NCI-H2107 treated with DMSO at 0.1 percent for 48 hours (cell line): ENCODE measurements at regions not wholly inside any gene's neighbourhood (a gene's known extent, or its start where the extent isn't known, plus 50 kb on each side); places are given as distances from the start of the nearest gene placed in this dataset.
"Not testable (repeated sequence)": the region's sequence is repeated elsewhere in the genome, so short reads cannot be mapped to it uniquely, and the experiment has no call there.

Experiments
- DNase-seq: peaks from one replicate; lab custom pipeline; 2025; ENCODE audit not compliant: unreplicated experiment; lab: John Stamatoyannopoulos, UW

- DNase-seq = no peak
These were observed 400.2 kb upstream of the MYT1L start for GRCh38 chr2:2731101-2731815.

GRCh38 chr2:2730301-2730833 is 399.3 kb upstream of the MYT1L start:
- no peak for DNase-seq

GRCh38 chr2:2729246-2729645 is 398.2 kb upstream of the MYT1L start:
- no peak for DNase-seq

- DNase-seq = no peak
These were observed 397.6 kb upstream of the MYT1L start for GRCh38 chr2:2728635-2729034.

GRCh38 chr2:2727876-2728511 is 396.9 kb upstream of the MYT1L start:
- DNase-seq = no peak

GRCh38 chr2:2726163-2726562 is 395.1 kb upstream of the MYT1L start:
- no peak for DNase-seq

GRCh38 chr2:2723064-2723463 is 392.0 kb upstream of the MYT1L start:
- DNase-seq = no peak

- DNase-seq = no peak
These were observed 390.3 kb upstream of the MYT1L start for GRCh38 chr2:2721296-2721835.

GRCh38 chr2:2720806-2721205 is 389.7 kb upstream of the MYT1L start:
- not testable (repeated sequence) for DNase-seq

GRCh38 chr2:2720351-2720750 is 389.3 kb upstream of the MYT1L start:
- DNase-seq = no peak

GRCh38 chr2:2719781-2720180 is 388.7 kb upstream of the MYT1L start:
- no peak for DNase-seq

GRCh38 chr2:2719015-2719414 is 387.9 kb upstream of the MYT1L start:
- no peak for DNase-seq

- DNase-seq = peak; percentile 75
These were observed 386.3 kb upstream of the MYT1L start for GRCh38 chr2:2717406-2717805.

GRCh38 chr2:2716771-2717170 is 385.7 kb upstream of the MYT1L start:
- no peak for DNase-seq

GRCh38 chr2:2715036-2715818 is 384.2 kb upstream of the MYT1L start:
- DNase-seq = no peak

GRCh38 chr2:2714408-2714807 is 383.3 kb upstream of the MYT1L start:
- no peak for DNase-seq

- no peak for DNase-seq
These were observed 378.3 kb upstream of the MYT1L start for GRCh38 chr2:2709431-2709770.

GRCh38 chr2:2708575-2709430 is 377.7 kb upstream of the MYT1L start:
- peak; percentile 37 for DNase-seq

GRCh38 chr2:2707206-2707991 is 376.3 kb upstream of the MYT1L start:
- DNase-seq = peak; percentile 64

- DNase-seq = no peak
These were observed 375.2 kb upstream of the MYT1L start for GRCh38 chr2:2706306-2706705.
